ENCODE measurements at regions not wholly inside any gene's neighbourhood (a gene's known extent, or its start where the extent isn't known, plus 50 kb on each side); places are given as distances from the start of the nearest gene placed in this dataset.

- H3K4me3 ChIP-seq (ENCODE audit: low read depth, low read length): no peak overlapping the region
- no peak for TF ChIP-seq CTCF (conservative IDR thresholded peaks at IDR 0.05; ENCODE audit: low read depth, low read length)
- DNase-seq (ENCODE audit: low read depth): no peak
Observed at GRCh38 chr4:188606635-188607034, 467.4 kb downstream of the TRIML1 start.

GRCh38 chr4:188611143-188611542 lies 471.9 kb downstream of the TRIML1 start:
- TF ChIP-seq CTCF (conservative IDR thresholded peaks at IDR 0.05; ENCODE audit: low read depth, low read length): no peak
- no peak for DNase-seq (ENCODE audit: low read depth)

GRCh38 chr4:188612659-188613058 lies 473.4 kb downstream of the TRIML1 start:
- H3K4me3 ChIP-seq (ENCODE audit: low read depth, low read length): no peak overlapping the region
- DNase-seq (ENCODE audit: low read depth): no peak
- TF ChIP-seq CTCF (conservative IDR thresholded peaks at IDR 0.05; ENCODE audit: low read depth, low read length): no peak

More at GRCh38 chr4:188611143-188611542, 471.9 kb downstream of the TRIML1 start:
- no peak overlapping the region for H3K4me3 ChIP-seq (ENCODE audit: low read depth, low read length)

- TF ChIP-seq CTCF (conservative IDR thresholded peaks at IDR 0.05; ENCODE audit: low read depth, low read length): no peak
- no peak for DNase-seq (ENCODE audit: low read depth)
- no peak overlapping the region for H3K4me3 ChIP-seq (ENCODE audit: low read depth, low read length)
Observed at GRCh38 chr4:188613976-188614375, 474.7 kb downstream of the TRIML1 start.

- no peak overlapping the region for H3K4me3 ChIP-seq (ENCODE audit: low read depth, low read length)
- TF ChIP-seq CTCF (conservative IDR thresholded peaks at IDR 0.05; ENCODE audit: low read depth, low read length): no peak
- no peak for DNase-seq (ENCODE audit: low read depth)
Observed at GRCh38 chr4:188619456-188620149, 480.4 kb downstream of the TRIML1 start.

GRCh38 chr4:188620608-188621007 lies 481.4 kb downstream of the TRIML1 start:
- DNase-seq (ENCODE audit: low read depth): no peak
- no peak for TF ChIP-seq CTCF (conservative IDR thresholded peaks at IDR 0.05; ENCODE audit: low read depth, low read length)
- H3K4me3 ChIP-seq (ENCODE audit: low read depth, low read length): no peak overlapping the region

GRCh38 chr4:188623314-188623854 lies 484.1 kb downstream of the TRIML1 start:
- TF ChIP-seq CTCF (conservative IDR thresholded peaks at IDR 0.05; ENCODE audit: low read depth, low read length): no peak
- DNase-seq (ENCODE audit: low read depth): no peak
- no peak overlapping the region for H3K4me3 ChIP-seq (ENCODE audit: low read depth, low read length)
